Neural cell (in vitro differentiated cells): ENCODE measurements at regions not wholly inside any gene's neighbourhood (a gene's known extent, or its start where the extent isn't known, plus 50 kb on each side); places are given as distances from the start of the nearest gene placed in this dataset.

Experiments used
- H2AFZ ChIP-seq: fragments of 200-600, 300-800 bp; sonication (generic), shearing (Covaris generic); 2 replicates; pipeline ENCODE4 v1.6.0; 2014; ENCODE audit warnings: low read depth, mild to moderate bottlenecking, antibody characterized with exemption, low read length, moderate library complexity
- H3F3A ChIP-seq: fragments of 200-600 bp; shearing (Covaris generic); 2 replicates; pipeline ENCODE4 v1.6.1; 2016; ENCODE audit warnings: mild to moderate bottlenecking, moderate library complexity, mixed read lengths, antibody characterized with exemption, low read length; ENCODE audit not compliant: insufficient read depth, poor library complexity, severe bottlenecking
- H3K27ac ChIP-seq: fragments of 200-600, 300-800 bp; sonication (generic), shearing (Covaris generic); 2 replicates; pipeline ENCODE4 v1.5.1; 2014; ENCODE audit warnings: mild to moderate bottlenecking, low read length, moderate library complexity
- H3K27me3 ChIP-seq: fragments of 300-800, 200-600 bp; sonication (generic), shearing (Covaris generic); 2 replicates; pipeline ENCODE4 v1.6.0; 2014; ENCODE audit warnings: mild to moderate bottlenecking, low read depth, low read length, moderate library complexity; ENCODE audit not compliant: insufficient read depth
- H3K36me3 ChIP-seq: fragments of 300-800, 200-600 bp; sonication (generic), shearing (Covaris generic); 2 replicates; pipeline ENCODE4 v1.5.1; 2014; ENCODE audit warnings: mild to moderate bottlenecking, antibody characterized with exemption, low read length, moderate library complexity; ENCODE audit not compliant: insufficient read depth
- H3K4me2 ChIP-seq: fragments of 300-800, 200-600 bp; sonication (generic), shearing (Covaris generic); 2 replicates; pipeline ENCODE4 v1.6.0; 2014; ENCODE audit warnings: mild to moderate bottlenecking, low read length
- H3K4me3 ChIP-seq: fragments of 300-800, 200-600 bp; sonication (generic), shearing (Covaris generic); 2 replicates; pipeline ENCODE4 v1.5.1; 2014; ENCODE audit warnings: mild to moderate bottlenecking, low read length, moderate library complexity
- H3K79me2 ChIP-seq: fragments of 200-600 bp; shearing (Covaris generic); replicated peaks from 2 replicates; pipeline ENCODE4 v1.6.0; 2014; ENCODE audit warnings: mild to moderate bottlenecking, low read length, moderate library complexity; ENCODE audit not compliant: insufficient read depth
- H3K9ac ChIP-seq: fragments of 300-800, 200-600 bp; sonication (generic), shearing (Covaris generic); 2 replicates; pipeline ENCODE4 v1.6.1; 2016; ENCODE audit warnings: mild to moderate bottlenecking, low read length, mixed read lengths
- H3K9me2 ChIP-seq: fragments of 200-600 bp; shearing (Covaris generic); 2 replicates; pipeline ENCODE4 v1.6.1; 2016; ENCODE audit warnings: mild to moderate bottlenecking, low read length, mixed read lengths; ENCODE audit not compliant: insufficient read depth
- H3K9me3 ChIP-seq: fragments of 200-600, 300-800 bp; sonication (generic), shearing (Covaris generic); 2 replicates; pipeline ENCODE4 v1.6.1; 2016; ENCODE audit warnings: mild to moderate bottlenecking, mixed run types, low read length, moderate library complexity, mixed read lengths
- H4K20me1 ChIP-seq: fragments of 200-600 bp; shearing (Covaris generic); 2 replicates; pipeline ENCODE4 v1.6.1; 2016; ENCODE audit warnings: mild to moderate bottlenecking, mixed run types; ENCODE audit not compliant: insufficient read depth
- EP300 ChIP-seq: fragments of 450-650 bp; conservative IDR thresholded peaks from 2 replicates; pipeline ENCODE4 v1.6.1; 2014; ENCODE audit warnings: antibody characterized with exemption, mild to moderate bottlenecking, moderate library complexity; ENCODE audit not compliant: poor library complexity, severe bottlenecking
- EZH2 ChIP-seq: fragments of 200-600, 300-800 bp; shearing (Covaris generic), sonication (generic); IDR thresholded peaks from 2 replicates; pipeline ENCODE4 v1.6.1; 2014; ENCODE audit warnings: antibody characterized with exemption, low read length, borderline replicate concordance, mild to moderate bottlenecking; ENCODE audit not compliant: insufficient read depth, poor library complexity, severe bottlenecking
- MXI1 ChIP-seq: fragments of 450-650 bp; conservative IDR thresholded peaks from 2 replicates; pipeline ENCODE4 v1.6.1; 2014; ENCODE audit warnings: antibody characterized with exemption, mild to moderate bottlenecking; ENCODE audit not compliant: poor library complexity, severe bottlenecking
- POLR2AphosphoS5 ChIP-seq: IDR thresholded peaks from 2 replicates; pipeline ENCODE4 v1.6.1; 2012
- RAD21 ChIP-seq: fragments of 450-650 bp; conservative IDR thresholded peaks from 2 replicates; pipeline ENCODE4 v1.6.1; 2014; ENCODE audit warnings: antibody characterized with exemption, mild to moderate bottlenecking, moderate library complexity
- SMC3 ChIP-seq: fragments of 450-650 bp; conservative IDR thresholded peaks from 2 replicates; pipeline ENCODE4 v1.6.1; 2014; ENCODE audit warnings: antibody characterized with exemption, mild to moderate bottlenecking, moderate library complexity; ENCODE audit not compliant: poor library complexity
- TAF1 ChIP-seq: IDR thresholded peaks from 2 replicates; pipeline ENCODE4 v1.6.1; 2012; ENCODE audit warnings: low read depth
- TF ChIP-seq, protein P1 (sequence below): IDR thresholded peaks from 2 replicates; pipeline ENCODE4 v1.6.1; 2012; ENCODE audit warnings: borderline replicate concordance
- TF ChIP-seq, protein P2 (sequence below): fragments of 450-650 bp; IDR thresholded peaks from 2 replicates; pipeline ENCODE4 v1.5.1; 2014; ENCODE audit warnings: antibody characterized with exemption, mild to moderate bottlenecking, moderate library complexity; ENCODE audit not compliant: poor library complexity, severe bottlenecking

DNA sequence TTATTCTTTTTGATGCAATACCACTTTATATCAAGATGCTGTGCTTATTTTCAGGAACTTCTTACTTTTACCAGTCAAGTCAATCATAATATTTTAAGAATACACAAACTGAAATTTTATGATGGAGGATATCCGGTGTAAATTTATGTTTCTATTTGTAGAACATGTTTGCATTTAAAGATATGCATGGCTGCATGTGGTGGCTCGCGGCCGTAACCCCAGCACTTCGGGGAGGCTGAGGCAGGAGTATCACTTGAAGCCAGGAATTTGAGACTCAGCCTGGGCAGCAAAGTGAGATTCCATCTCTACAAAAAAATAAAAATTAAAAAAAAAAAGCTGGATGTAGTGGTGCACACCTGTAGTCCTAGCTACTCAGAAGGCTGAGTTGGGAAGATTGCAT lies 73.5 kb upstream of the ALDH1A1 start:
- Histone ChIP-seq H3K27me3 (no peaks in the 10 kb centered on the region), H3K36me3 (no peaks in the 10 kb centered on the region), H3F3A (no peaks in the 10 kb centered on the region), H3K4me3 (no peak overlapping the region), H3K79me2 (no peaks in the 10 kb centered on the region), H4K20me1 (no peaks in the 10 kb centered on the region), H3K9ac (no peak overlapping the region), H3K4me2 (no peak overlapping the region), H3K9me3 (no peaks in the 10 kb centered on the region), H3K9me2 (no peaks in the 10 kb centered on the region), H2AFZ (no peak overlapping the region), H3K27ac (no peak overlapping the region)
- no peak for TF ChIP-seq EZH2
- no peak for TF ChIP-seq SMC3
- no peak for TF ChIP-seq RAD21
- no peak for TF ChIP-seq EP300
- no peak for TF ChIP-seq POLR2AphosphoS5
- TF ChIP-seq TAF1, result no peak
- TF ChIP-seq, protein P1, sequence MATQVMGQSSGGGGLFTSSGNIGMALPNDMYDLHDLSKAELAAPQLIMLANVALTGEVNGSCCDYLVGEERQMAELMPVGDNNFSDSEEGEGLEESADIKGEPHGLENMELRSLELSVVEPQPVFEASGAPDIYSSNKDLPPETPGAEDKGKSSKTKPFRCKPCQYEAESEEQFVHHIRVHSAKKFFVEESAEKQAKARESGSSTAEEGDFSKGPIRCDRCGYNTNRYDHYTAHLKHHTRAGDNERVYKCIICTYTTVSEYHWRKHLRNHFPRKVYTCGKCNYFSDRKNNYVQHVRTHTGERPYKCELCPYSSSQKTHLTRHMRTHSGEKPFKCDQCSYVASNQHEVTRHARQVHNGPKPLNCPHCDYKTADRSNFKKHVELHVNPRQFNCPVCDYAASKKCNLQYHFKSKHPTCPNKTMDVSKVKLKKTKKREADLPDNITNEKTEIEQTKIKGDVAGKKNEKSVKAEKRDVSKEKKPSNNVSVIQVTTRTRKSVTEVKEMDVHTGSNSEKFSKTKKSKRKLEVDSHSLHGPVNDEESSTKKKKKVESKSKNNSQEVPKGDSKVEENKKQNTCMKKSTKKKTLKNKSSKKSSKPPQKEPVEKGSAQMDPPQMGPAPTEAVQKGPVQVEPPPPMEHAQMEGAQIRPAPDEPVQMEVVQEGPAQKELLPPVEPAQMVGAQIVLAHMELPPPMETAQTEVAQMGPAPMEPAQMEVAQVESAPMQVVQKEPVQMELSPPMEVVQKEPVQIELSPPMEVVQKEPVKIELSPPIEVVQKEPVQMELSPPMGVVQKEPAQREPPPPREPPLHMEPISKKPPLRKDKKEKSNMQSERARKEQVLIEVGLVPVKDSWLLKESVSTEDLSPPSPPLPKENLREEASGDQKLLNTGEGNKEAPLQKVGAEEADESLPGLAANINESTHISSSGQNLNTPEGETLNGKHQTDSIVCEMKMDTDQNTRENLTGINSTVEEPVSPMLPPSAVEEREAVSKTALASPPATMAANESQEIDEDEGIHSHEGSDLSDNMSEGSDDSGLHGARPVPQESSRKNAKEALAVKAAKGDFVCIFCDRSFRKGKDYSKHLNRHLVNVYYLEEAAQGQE, result no peak
- TF ChIP-seq, protein P2, sequence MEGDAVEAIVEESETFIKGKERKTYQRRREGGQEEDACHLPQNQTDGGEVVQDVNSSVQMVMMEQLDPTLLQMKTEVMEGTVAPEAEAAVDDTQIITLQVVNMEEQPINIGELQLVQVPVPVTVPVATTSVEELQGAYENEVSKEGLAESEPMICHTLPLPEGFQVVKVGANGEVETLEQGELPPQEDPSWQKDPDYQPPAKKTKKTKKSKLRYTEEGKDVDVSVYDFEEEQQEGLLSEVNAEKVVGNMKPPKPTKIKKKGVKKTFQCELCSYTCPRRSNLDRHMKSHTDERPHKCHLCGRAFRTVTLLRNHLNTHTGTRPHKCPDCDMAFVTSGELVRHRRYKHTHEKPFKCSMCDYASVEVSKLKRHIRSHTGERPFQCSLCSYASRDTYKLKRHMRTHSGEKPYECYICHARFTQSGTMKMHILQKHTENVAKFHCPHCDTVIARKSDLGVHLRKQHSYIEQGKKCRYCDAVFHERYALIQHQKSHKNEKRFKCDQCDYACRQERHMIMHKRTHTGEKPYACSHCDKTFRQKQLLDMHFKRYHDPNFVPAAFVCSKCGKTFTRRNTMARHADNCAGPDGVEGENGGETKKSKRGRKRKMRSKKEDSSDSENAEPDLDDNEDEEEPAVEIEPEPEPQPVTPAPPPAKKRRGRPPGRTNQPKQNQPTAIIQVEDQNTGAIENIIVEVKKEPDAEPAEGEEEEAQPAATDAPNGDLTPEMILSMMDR, result no peak
- TF ChIP-seq MXI1, result no peak

- no peaks in the 10 kb centered on the region for H3K9me2 ChIP-seq
- no peak overlapping the region for H2AFZ ChIP-seq
- no peaks in the 10 kb centered on the region for H3K79me2 ChIP-seq
- no peak for TF ChIP-seq RAD21
- TF ChIP-seq, protein P1, result no peak
- no peak for TF ChIP-seq POLR2AphosphoS5
- TF ChIP-seq, protein P2, result no peak
- no peak for TF ChIP-seq EZH2
- TF ChIP-seq SMC3, result no peak
- TF ChIP-seq TAF1, result no peak
- no peak for TF ChIP-seq MXI1
- TF ChIP-seq EP300, result no peak
- H3K9ac ChIP-seq, result no peak overlapping the region
- H3K36me3 ChIP-seq, result no peaks in the 10 kb centered on the region
- H3F3A ChIP-seq, result no peaks in the 10 kb centered on the region
- no peak overlapping the region for H3K4me2 ChIP-seq
- H3K4me3 ChIP-seq, result no peak overlapping the region
- no peaks in the 10 kb centered on the region for H3K27me3 ChIP-seq
- H3K27ac ChIP-seq, result no peak overlapping the region
- H4K20me1 ChIP-seq, result no peaks in the 10 kb centered on the region
- H3K9me3 ChIP-seq, result no peaks in the 10 kb centered on the region
These were observed 71.8 kb upstream of the ALDH1A1 start for GRCh38 chr9:73024601-73025034.
